ENCODE measurements at regions not wholly inside any gene's neighbourhood (a gene's known extent, or its start where the extent isn't known, plus 50 kb on each side); places are given as distances from the start of the nearest gene placed in this dataset.

- Histone ChIP-seq H3K79me2 (ENCODE audit: control insufficient read depth, insufficient read depth, low read length) (no peaks in the 10 kb centered on the region), H3K9me3 (ENCODE audit: control insufficient read depth, insufficient read depth, low read depth, low read length) (no peaks in the 10 kb centered on the region), H3K27me3 (ENCODE audit: control insufficient read depth, insufficient read depth, low read length) (no peaks in the 10 kb centered on the region), H4K20me1 (ENCODE audit: control insufficient read depth, extremely low read depth, insufficient read depth, low read length) (no peaks in the 10 kb centered on the region), H2AFZ (ENCODE audit: low read length) (no peak overlapping the region), H3K4me1 (ENCODE audit: control insufficient read depth, extremely low read depth, insufficient read depth, low read length) (no peaks in the 10 kb centered on the region), H3K4me2 (ENCODE audit: extremely low read depth, insufficient read depth, low read length) (no peak overlapping the region), H3K4me3 (replicated peaks in 1 of 4; ENCODE audit: control extremely low read depth in 1 of 4, insufficient read depth in 1 of 4, low read depth in 3 of 4, low read length in 4 of 4) (no peak overlapping the region), H3K27ac (ENCODE audit: insufficient read depth, low read length) (no peak overlapping the region), H3K9ac (ENCODE audit: insufficient read depth, low read length) (no peak overlapping the region), H3K36me3 (ENCODE audit: control insufficient read depth, insufficient read depth, low read length) (no peaks in the 10 kb centered on the region)
- no peak for TF ChIP-seq CTCF (conservative IDR thresholded peaks at IDR 0.05 in 1 of 2, IDR thresholded peaks at IDR 0.05 in 1 of 2; ENCODE audit: low read depth in 1 of 2, low read length in 2 of 2)
- TF ChIP-seq EZH2 (IDR thresholded peaks at IDR 0.05; ENCODE audit: low read length, missing control alignments) = no peak
- DNase-seq (ENCODE audit: low read depth in 2 of 2) = no peak
Measured at GRCh38 chr2:13604951-13605661, 888.4 kb downstream of the TRIB2 start.

GRCh38 chr2:13607139-13607538 lies 890.4 kb downstream of the TRIB2 start:
- Histone ChIP-seq H4K20me1 (ENCODE audit: control insufficient read depth, extremely low read depth, insufficient read depth, low read length) (no peaks in the 10 kb centered on the region), H3K9ac (ENCODE audit: insufficient read depth, low read length) (no peak overlapping the region), H3K36me3 (ENCODE audit: control insufficient read depth, insufficient read depth, low read length) (no peaks in the 10 kb centered on the region), H3K4me1 (ENCODE audit: control insufficient read depth, extremely low read depth, insufficient read depth, low read length) (no peaks in the 10 kb centered on the region), H3K4me3 (replicated peaks in 1 of 4; ENCODE audit: control extremely low read depth in 1 of 4, insufficient read depth in 1 of 4, low read depth in 3 of 4, low read length in 4 of 4) (no peak overlapping the region), H3K4me2 (ENCODE audit: extremely low read depth, insufficient read depth, low read length) (no peak overlapping the region), H3K27ac (ENCODE audit: insufficient read depth, low read length) (no peak overlapping the region), H3K27me3 (ENCODE audit: control insufficient read depth, insufficient read depth, low read length) (no peaks in the 10 kb centered on the region), H3K79me2 (ENCODE audit: control insufficient read depth, insufficient read depth, low read length) (no peaks in the 10 kb centered on the region), H2AFZ (ENCODE audit: low read length) (no peak overlapping the region), H3K9me3 (ENCODE audit: control insufficient read depth, insufficient read depth, low read depth, low read length) (no peaks in the 10 kb centered on the region)
- no peak for DNase-seq (ENCODE audit: low read depth in 2 of 2)
- no peak for TF ChIP-seq CTCF (conservative IDR thresholded peaks at IDR 0.05 in 1 of 2, IDR thresholded peaks at IDR 0.05 in 1 of 2; ENCODE audit: low read depth in 1 of 2, low read length in 2 of 2)

GRCh38 chr2:13611939-13612338 lies 895.2 kb downstream of the TRIB2 start:
- Histone ChIP-seq H3K4me2 (ENCODE audit: extremely low read depth, insufficient read depth, low read length) (no peak overlapping the region), H3K9me3 (ENCODE audit: control insufficient read depth, insufficient read depth, low read depth, low read length) (no peaks in the 10 kb centered on the region), H3K79me2 (ENCODE audit: control insufficient read depth, insufficient read depth, low read length) (no peaks in the 10 kb centered on the region), H3K27ac (ENCODE audit: insufficient read depth, low read length) (no peak overlapping the region), H3K4me1 (ENCODE audit: control insufficient read depth, extremely low read depth, insufficient read depth, low read length) (no peaks in the 10 kb centered on the region), H3K9ac (ENCODE audit: insufficient read depth, low read length) (no peak overlapping the region), H2AFZ (ENCODE audit: low read length) (no peak overlapping the region), H3K4me3 (replicated peaks in 1 of 4; ENCODE audit: control extremely low read depth in 1 of 4, insufficient read depth in 1 of 4, low read depth in 3 of 4, low read length in 4 of 4) (no peak overlapping the region), H3K27me3 (ENCODE audit: control insufficient read depth, insufficient read depth, low read length) (no peaks in the 10 kb centered on the region), H4K20me1 (ENCODE audit: control insufficient read depth, extremely low read depth, insufficient read depth, low read length) (no peaks in the 10 kb centered on the region), H3K36me3 (ENCODE audit: control insufficient read depth, insufficient read depth, low read length) (no peaks in the 10 kb centered on the region)
- no peak for TF ChIP-seq EZH2 (IDR thresholded peaks at IDR 0.05; ENCODE audit: low read length, missing control alignments)
- no peak for TF ChIP-seq CTCF (conservative IDR thresholded peaks at IDR 0.05 in 1 of 2, IDR thresholded peaks at IDR 0.05 in 1 of 2; ENCODE audit: low read depth in 1 of 2, low read length in 2 of 2)
- no peak for DNase-seq (ENCODE audit: low read depth in 2 of 2)
